A673 (cell line): ENCODE measurements at regions not wholly inside any gene's neighbourhood (a gene's known extent, or its start where the extent isn't known, plus 50 kb on each side); places are given as distances from the start of the nearest gene placed in this dataset.

Source experiments
- BruUV-seq: library from RNA; stranded (reverse); fragments of 400-500 nt; replicated peaks from 2 replicates; lab custom pipeline; 2021; lab: Mats Ljungman, UMichigan
- CTCF ChIA-PET: fragments of 300-600 bp; sonication (Branson Sonifier 250); formaldehyde crosslinking; loops from one replicate; lab custom pipeline; 2022; ENCODE audit warnings: antibody characterized with exemption; lab: Charles Lee
- POLR2A ChIA-PET: fragments of 300-600 bp; sonication (Branson Sonifier 250); formaldehyde crosslinking; loops from one replicate; lab custom pipeline; 2022; ENCODE audit warnings: antibody characterized with exemption; ENCODE audit not compliant: low non-redundant PET; lab: Charles Lee
- DNase-seq: peaks from one replicate; pipeline ENCODE4 v3.0.0-alpha.2; 2015; ENCODE audit warnings: low spot score
- H3K27ac ChIP-seq: fragments of 200-600 bp; sonication (generic); 2 replicates; pipeline ENCODE4 v1.5.1; 2016; ENCODE audit warnings: mixed run types, low read depth, mild to moderate bottlenecking, mixed read lengths, antibody characterized with exemption, low read length; ENCODE audit not compliant: poor library complexity, severe bottlenecking
- H3K27me3 ChIP-seq: fragments of 200-600 bp; sonication (generic); replicated peaks from 2 replicates; pipeline ENCODE4 v1.6.1; 2017; ENCODE audit warnings: mixed run types, low read depth, mild to moderate bottlenecking, mixed read lengths, antibody characterized with exemption, low read length; ENCODE audit not compliant: insufficient read depth, poor library complexity
- H3K36me3 ChIP-seq: fragments of 200-600 bp; sonication (generic); 2 replicates; pipeline ENCODE4 v1.6.1; 2016; ENCODE audit warnings: mixed run types, mild to moderate bottlenecking, mixed read lengths, antibody characterized with exemption, low read length; ENCODE audit not compliant: insufficient read depth, poor library complexity, severe bottlenecking
- H3K4me1 ChIP-seq: fragments of 200-600 bp; sonication (generic); 2 replicates; pipeline ENCODE4 v1.6.1; 2017; ENCODE audit warnings: mixed run types, mild to moderate bottlenecking, mixed read lengths, antibody characterized with exemption, low read length; ENCODE audit not compliant: insufficient read depth, poor library complexity, severe bottlenecking
- H3K4me3 ChIP-seq: fragments of 200-600 bp; sonication (generic); 2 replicates; pipeline ENCODE4 v1.5.1; 2016; ENCODE audit warnings: low read depth, mixed run types, mild to moderate bottlenecking, mixed read lengths, low read length; ENCODE audit not compliant: poor library complexity, severe bottlenecking
- H3K9me3 ChIP-seq: fragments of 200-600 bp; sonication (generic); 2 replicates; pipeline ENCODE4 v1.6.1; 2016; ENCODE audit warnings: mixed run types, low read depth, mild to moderate bottlenecking, mixed read lengths, antibody characterized with exemption, low read length; ENCODE audit not compliant: poor library complexity, severe bottlenecking
- CTCF ChIP-seq: fragments of 300-800, 200-600 bp; sonication (generic); conservative IDR thresholded peaks from 2 replicates; pipeline ENCODE4 v1.5.1; 2017; ENCODE audit warnings: low read depth, mild to moderate bottlenecking, antibody characterized with exemption, low read length, moderate library complexity, mixed read lengths
- EZH2 ChIP-seq: fragments of 200-600 bp; sonication (generic); IDR thresholded peaks from 2 replicates; pipeline ENCODE4 v1.6.1; 2017; ENCODE audit warnings: borderline replicate concordance, low read depth, mild to moderate bottlenecking, mixed read lengths, antibody characterized with exemption, low read length; ENCODE audit not compliant: poor library complexity, severe bottlenecking
- intact Hi-C: fragments of 100-400 bp; cut with micrococcal nuclease; formaldehyde crosslinking; loops from one replicate; pipeline ENCODE4 v1.10.0; 2022; ENCODE audit not compliant: unreplicated experiment

DNA sequence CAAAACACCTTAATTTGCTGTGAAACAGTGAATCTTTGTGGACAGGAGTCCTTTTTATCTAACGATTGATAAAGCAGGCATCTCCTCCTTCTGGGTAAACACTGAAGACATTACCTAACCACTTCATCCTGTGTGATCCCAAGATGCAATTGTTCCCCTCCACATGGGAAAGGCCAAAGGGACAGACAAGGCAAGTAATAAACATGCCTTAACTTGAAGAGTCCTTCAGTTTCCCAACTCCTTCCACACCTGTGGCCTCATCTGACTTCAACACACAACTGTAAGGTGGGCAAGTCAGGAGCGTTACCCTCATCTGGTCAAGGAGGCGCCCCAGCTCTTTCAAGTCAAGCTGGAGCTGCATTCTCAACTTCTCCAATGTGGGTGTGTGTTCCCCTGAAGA lies 278.6 kb downstream of the ABCC12 start:
- POLR2A ChIA-PET = no interaction called here
- Histone ChIP-seq H3K9me3 (no peaks in the 10 kb centered on the region), H3K27ac (no peak overlapping the region), H3K27me3 (peaks cover 14% of the 10 kb centered on the region), H3K4me1 (no peaks in the 10 kb centered on the region), H3K36me3 (no peaks in the 10 kb centered on the region), H3K4me3 (no peak overlapping the region)
- CTCF ChIA-PET = no interaction called here
- DNase-seq = no peak
- BruUV-seq = no TSS peak
- no peak for TF ChIP-seq CTCF
- TF ChIP-seq EZH2 = no peak
- intact Hi-C loops = no loop called here

DNA sequence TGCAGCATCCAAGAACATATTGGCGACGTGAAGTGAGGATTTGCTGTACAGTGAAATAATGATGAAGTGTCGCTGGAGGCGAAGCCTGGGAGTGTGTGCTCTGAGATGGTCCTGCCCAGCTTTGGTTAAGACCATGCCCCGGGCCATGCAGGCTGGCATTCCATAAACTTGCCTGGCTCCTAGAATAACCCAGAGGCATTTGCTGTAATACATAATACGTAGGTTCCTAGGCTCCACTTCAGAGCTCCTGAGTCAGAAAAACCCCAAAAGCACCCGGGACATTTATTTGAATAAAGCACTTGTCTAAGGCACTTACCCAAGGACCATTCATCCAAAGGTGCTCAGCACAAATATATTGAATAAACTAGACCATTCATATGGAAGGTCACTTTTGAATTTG lies 279.3 kb downstream of the ABCC12 start:
- ChIA-PET CTCF (no interaction called here), POLR2A (no interaction called here)
- intact Hi-C loops = no loop called here
- no TSS peak for BruUV-seq
- Histone ChIP-seq H3K4me1 (no peaks in the 10 kb centered on the region), H3K27me3 (peaks cover 14% of the 10 kb centered on the region), H3K4me3 (no peak overlapping the region), H3K36me3 (no peaks in the 10 kb centered on the region), H3K9me3 (no peaks in the 10 kb centered on the region), H3K27ac (no peak overlapping the region)
- TF ChIP-seq EZH2 (no peak), CTCF (no peak)
- DNase-seq = no peak

GRCh38 chr16:47873434-47873833 lies 282.4 kb downstream of the ABCC12 start:
- Histone ChIP-seq H3K4me1 (no peaks in the 10 kb centered on the region), H3K27ac (no peak overlapping the region), H3K36me3 (no peaks in the 10 kb centered on the region), H3K9me3 (no peaks in the 10 kb centered on the region), H3K27me3 (peaks cover 5% of the 10 kb centered on the region), H3K4me3 (no peak overlapping the region)
- no TSS peak for BruUV-seq
- DNase-seq = peak; percentile 30
- ChIA-PET CTCF (interaction anchor here (0.5 kb wide), 1 partner anchor 602 kb away, joined by 3 read pairs; no protein-coding TSS in a partner anchor), POLR2A (no interaction called here)
- intact Hi-C loops = no loop called here
- TF ChIP-seq CTCF = peak; percentile 55
- TF ChIP-seq EZH2 = no peak
